H1 (cell line): ENCODE measurements at regions not wholly inside any gene's neighbourhood (a gene's known extent, or its start where the extent isn't known, plus 50 kb on each side); places are given as distances from the start of the nearest gene placed in this dataset.

Experiments used
- CTCF ChIA-PET: fragments of 300-600 bp; sonication (Branson Sonifier 250); formaldehyde crosslinking; loops from one replicate; lab custom pipeline; 2021; ENCODE audit not compliant: partially characterized antibody; lab: Charles Lee
- POLR2A ChIA-PET: fragments of 300-600 bp; sonication (Branson Sonifier 250); formaldehyde crosslinking; loops from one replicate; lab custom pipeline; 2021; ENCODE audit warnings: inconsistent platforms; ENCODE audit not compliant: partially characterized antibody; lab: Charles Lee
- DNase-seq, 2 experiments: peaks; one replicate each; pipeline versions ENCODE4 v3.0.0 to v3.0.0-alpha.2; 2010 to 2022; ENCODE audit warnings: low spot score in 2 of 2, low read depth in 1 of 2, mixed read lengths in 1 of 2
- FAIRE-seq: peaks from 2 replicates; lab custom pipeline; 2011; peaks lifted over from hg19 to GRCh38; lab: Jason Lieb, UNC
- H2AFZ ChIP-seq: 2 replicates; pipeline ENCODE4 v1.8.1; 2012; ENCODE audit warnings: low read length, inconsistent platforms
- H2AK5ac ChIP-seq: 2 replicates; pipeline ENCODE4 v1.6.1; 2013; ENCODE audit warnings: low read depth, low read length
- H2BK120ac ChIP-seq: replicated peaks from 2 replicates; pipeline ENCODE3; 2013; ENCODE audit warnings: low read depth, low read length, inconsistent platforms
- H2BK12ac ChIP-seq: 2 replicates; pipeline ENCODE4 v1.6.1; 2013; ENCODE audit warnings: low read depth, low read length
- H2BK15ac ChIP-seq: 2 replicates; pipeline ENCODE4 v1.6.1; 2013; ENCODE audit warnings: low read length
- H2BK20ac ChIP-seq: 2 replicates; pipeline ENCODE4 v1.6.1; 2013; ENCODE audit warnings: low read length
- H2BK5ac ChIP-seq: 2 replicates; pipeline ENCODE4 v1.6.1; 2013; ENCODE audit warnings: low read depth, low read length
- H3K14ac ChIP-seq: 2 replicates; pipeline ENCODE4 v1.6.1; 2013; ENCODE audit warnings: inconsistent platforms; ENCODE audit not compliant: insufficient read length
- H3K18ac ChIP-seq: 2 replicates; pipeline ENCODE4 v1.6.1; 2013; ENCODE audit warnings: low read length; ENCODE audit errors: extremely low read depth
- H3K23ac ChIP-seq: 2 replicates; pipeline ENCODE4 v1.6.1; 2013; ENCODE audit warnings: inconsistent platforms; ENCODE audit not compliant: insufficient read length
- H3K23me2 ChIP-seq: 2 replicates; pipeline ENCODE4 v1.6.1; 2013; ENCODE audit warnings: low read depth, low read length
- H3K27ac ChIP-seq: 2 replicates; pipeline ENCODE4 v1.6.1; 2011; ENCODE audit warnings: low read depth, low read length, inconsistent platforms
- H3K27me3 ChIP-seq, 4 experiments: replicated peaks in 1 of 4; 1 replicate in 1 of 4; 2 replicates in 3 of 4; pipeline versions ENCODE4 v1.6.1 to v1.8.1; 2011 to 2013; ENCODE audit warnings: low read length in 3 of 4, mild to moderate bottlenecking in 3 of 4, inconsistent platforms in 2 of 4, mixed read lengths in 2 of 4, moderate library complexity in 1 of 4; ENCODE audit not compliant: control insufficient read depth in 3 of 4, insufficient read depth in 3 of 4; ENCODE audit errors: extremely low read depth in 1 of 4
- H3K36me3 ChIP-seq, 4 experiments: 2 replicates each; pipeline versions ENCODE4 v1.6.1 to v1.8.1; 2011 to 2013; ENCODE audit warnings: mild to moderate bottlenecking in 4 of 4, low read length in 3 of 4, moderate library complexity in 2 of 4, control low read depth in 1 of 4, inconsistent platforms in 1 of 4; ENCODE audit not compliant: insufficient read depth in 4 of 4, control insufficient read depth in 2 of 4
- H3K4ac ChIP-seq: replicated peaks from 2 replicates; pipeline ENCODE3; 2013; ENCODE audit warnings: low read length, low read depth, mixed read lengths, inconsistent platforms; ENCODE audit not compliant: insufficient read length
- H3K4me1 ChIP-seq, 4 experiments: replicated peaks in 1 of 4; 1 replicate in 1 of 4; 2 replicates in 3 of 4; pipeline versions ENCODE4 v1.6.1 to v1.8.1; 2011 to 2013; ENCODE audit warnings: low read length in 3 of 4, inconsistent platforms in 2 of 4, mixed read lengths in 1 of 4; ENCODE audit not compliant: insufficient read depth in 4 of 4, control insufficient read depth in 3 of 4
- H3K4me2 ChIP-seq, 2 experiments: 2 replicates each; pipeline versions ENCODE4 v1.6.1 to v1.8.1; 2011 to 2013; ENCODE audit warnings: low read depth in 2 of 2, low read length in 2 of 2, control low read depth in 1 of 2, inconsistent platforms in 1 of 2, mild to moderate bottlenecking in 1 of 2; ENCODE audit not compliant: insufficient read depth in 1 of 2
- H3K4me3 ChIP-seq, 4 experiments: fragments of 200-600, 300-600 bp in 1 of 4; sonication (generic), shearing (Covaris generic), sonication (Bioruptor Twin) in 1 of 4; 2 replicates each; pipeline versions ENCODE4 v1.5.1 to v1.8.1; 2011 to 2016; ENCODE audit warnings: low read length in 4 of 4, low read depth in 3 of 4, control low read depth in 2 of 4, inconsistent platforms in 2 of 4, mild to moderate bottlenecking in 2 of 4, mixed read lengths in 1 of 4, moderate library complexity in 1 of 4; ENCODE audit not compliant: insufficient read depth in 2 of 4; ENCODE audit errors: extremely low read depth in 1 of 4
- H3K56ac ChIP-seq: replicated peaks from 2 replicates; pipeline ENCODE3; 2013; ENCODE audit warnings: low read depth, mild to moderate bottlenecking, mixed read lengths, low read length, inconsistent platforms; ENCODE audit not compliant: insufficient read length
- H3K79me1 ChIP-seq: 2 replicates; pipeline ENCODE4 v1.6.1; 2013; ENCODE audit warnings: low read depth, low read length, control low read depth
- H3K79me2 ChIP-seq, 2 experiments: 2 replicates each; pipeline versions ENCODE4 v1.6.1 to v1.8.1; 2012 to 2013; ENCODE audit warnings: low read length in 2 of 2, mild to moderate bottlenecking in 2 of 2, inconsistent platforms in 1 of 2; ENCODE audit not compliant: insufficient read depth in 2 of 2, control insufficient read depth in 1 of 2
- H3K9ac ChIP-seq, 4 experiments: replicated peaks in 1 of 4; 1 replicate in 1 of 4; 2 replicates in 3 of 4; pipeline versions ENCODE4 v1.6.1 to v1.8.1; 2011 to 2013; ENCODE audit warnings: low read depth in 3 of 4, low read length in 3 of 4, control low read depth in 2 of 4, mild to moderate bottlenecking in 2 of 4, moderate library complexity in 2 of 4, inconsistent platforms in 1 of 4; ENCODE audit errors: extremely low read depth in 1 of 4
- H3K9me3 ChIP-seq, 2 experiments: 2 replicates each; pipeline versions ENCODE4 v1.6.1 to v1.8.1; 2012 to 2013; ENCODE audit warnings: mild to moderate bottlenecking in 2 of 2, moderate library complexity in 2 of 2, control low read depth in 1 of 2, inconsistent platforms in 1 of 2, low read depth in 1 of 2, low read length in 1 of 2, mixed read lengths in 1 of 2; ENCODE audit not compliant: insufficient read depth in 2 of 2
- H4K20me1 ChIP-seq, 2 experiments: replicated peaks in 1 of 2; 2 replicates each; pipeline versions ENCODE3 to v1.8.1; 2011 to 2013; ENCODE audit warnings: inconsistent platforms in 2 of 2, low read length in 2 of 2, mild to moderate bottlenecking in 1 of 2; ENCODE audit not compliant: insufficient read depth in 2 of 2, control insufficient read depth in 1 of 2
- H4K5ac ChIP-seq: 2 replicates; pipeline ENCODE4 v1.6.1; 2013; ENCODE audit warnings: low read length, low read depth, mixed read lengths, inconsistent platforms; ENCODE audit not compliant: insufficient read length
- H4K8ac ChIP-seq: 2 replicates; pipeline ENCODE4 v1.8.0; 2013; ENCODE audit warnings: mild to moderate bottlenecking, moderate library complexity, low read length, inconsistent platforms; ENCODE audit not compliant: insufficient read depth; ENCODE audit errors: extremely low read depth
- H4K91ac ChIP-seq: replicated peaks from 2 replicates; pipeline ENCODE3; 2013; ENCODE audit warnings: low read length, mixed read lengths, inconsistent platforms; ENCODE audit not compliant: insufficient read length
- ASH2L ChIP-seq: fragments of 200-600, 300-600 bp; sonication (generic); IDR thresholded peaks from one replicate; pipeline ENCODE4 v1.7.1; 2017; ENCODE audit warnings: low read length
- KDM4A ChIP-seq: IDR thresholded peaks from one replicate; pipeline ENCODE4 v1.7.1; 2012; ENCODE audit warnings: low read depth, mild to moderate bottlenecking, moderate library complexity, low read length, inconsistent platforms; ENCODE audit not compliant: severe bottlenecking
- POLR2AphosphoS5 ChIP-seq: IDR thresholded peaks from 2 replicates; pipeline ENCODE4 v1.6.1; 2011; ENCODE audit warnings: low read depth, low read length
- ZNF274 ChIP-seq: IDR thresholded peaks from 2 replicates; pipeline ENCODE4 v1.7.0; 2012; ENCODE audit warnings: low read length, borderline replicate concordance; ENCODE audit errors: extremely low read depth
- WGBS, 2 experiments: shearing (Covaris generic) in 1 of 2; methylation state at CpG; one replicate each; pipeline versions ENCODE4 v1.1.6 to v1.1.7; 2013 to 2015; ENCODE audit warnings: low lambda C conversion rate in 2 of 2, mixed read lengths in 2 of 2, inconsistent platforms in 1 of 2, low coverage in 1 of 2, missing lambda C conversion rate in 1 of 2; ENCODE audit not compliant: insufficient replicate concordance in 2 of 2, insufficient coverage in 1 of 2, insufficient read length in 1 of 2; ENCODE audit errors: extremely low coverage in 1 of 2, missing lambda C conversion rate in 1 of 2; 5-methylcytosine and 5-hydroxymethylcytosine counted together

DNA sequence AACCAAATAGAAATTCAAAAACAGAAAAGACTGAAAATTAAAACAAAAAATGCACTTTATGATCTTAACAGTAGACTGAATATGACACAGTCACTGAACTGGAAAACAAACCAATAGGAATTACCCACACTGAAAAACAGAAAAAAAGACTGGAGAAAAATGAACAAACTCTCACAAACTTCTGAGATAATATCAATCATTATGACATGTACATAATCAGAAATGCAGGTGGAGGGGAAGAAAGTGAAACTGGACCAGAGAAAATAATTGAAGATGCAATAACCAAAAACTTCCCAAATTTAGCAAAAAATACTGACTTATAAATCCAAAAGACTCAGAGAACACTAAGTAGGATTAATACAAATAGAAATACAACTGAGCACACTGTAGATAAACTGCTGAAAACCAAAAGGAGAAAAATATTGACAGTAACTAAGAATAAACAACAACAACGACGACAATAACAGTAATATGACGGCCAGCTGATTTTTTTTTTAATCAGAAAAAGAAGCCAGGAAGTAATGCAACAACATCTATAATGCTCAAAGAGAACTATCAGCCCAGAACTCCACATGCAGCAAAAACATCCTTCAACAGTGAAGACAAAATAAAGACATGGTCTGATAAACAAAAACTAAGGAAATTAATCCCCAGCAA lies 108.1 kb downstream of the ZFAND4 start:
- Histone ChIP-seq H3K18ac (no peak overlapping the region), H2BK5ac (no peak overlapping the region), H4K5ac (no peak overlapping the region), H3K23ac (no peak overlapping the region), H4K91ac (no peak overlapping the region), H2BK20ac (no peak overlapping the region), H3K27ac (no peak overlapping the region), H4K8ac (no peak overlapping the region), H2AFZ (no peak overlapping the region), H3K14ac (no peak overlapping the region), H3K79me1 (no peaks in the 10 kb centered on the region), H3K4ac (no peak overlapping the region), H3K9ac (no peak overlapping the region), H3K4me2 (no peak overlapping the region), H3K79me2 (peaks cover 0 to 7% of the 10 kb centered on the region in 2 experiments; a peak in 1 of 4 replicates), H3K23me2 (no peaks in the 10 kb centered on the region), H2BK120ac (no peak overlapping the region), H3K27me3 (no peaks in the 10 kb centered on the region), H3K56ac (no peak overlapping the region), H2AK5ac (no peak overlapping the region), H3K9me3 (peaks cover 4 to 5% of the 10 kb centered on the region in 2 experiments; a peak in 3 of 4 replicates), H2BK15ac (no peak overlapping the region), H3K36me3 (peaks cover 0 to 4% (median 0%) of the 10 kb centered on the region in 4 experiments; a peak in 2 of 8 replicates), H3K4me1 (no peaks in the 10 kb centered on the region), H2BK12ac (no peak overlapping the region), H3K4me3 (no peak overlapping the region), H4K20me1 (no peaks in the 10 kb centered on the region)
- FAIRE-seq (no peak), DNase-seq (no peak)
- CTCF ChIA-PET = no interaction called here
- POLR2A ChIA-PET = no interaction called here
- 85% methylated on average over 3 of the region's 3 CpGs; no CpG with 5 or more reads in 1 of the 2 experiments for WGBS, 2 experiments
- TF ChIP-seq POLR2AphosphoS5 (no peak), ASH2L (no peak), KDM4A (no peak), ZNF274 (no peak)
